ENCODE measurements at regions not wholly inside any gene's neighbourhood (a gene's known extent, or its start where the extent isn't known, plus 50 kb on each side); places are given as distances from the start of the nearest gene placed in this dataset.
A peak's percentile ranks its signal among the peaks of the same experiment; 100 is the strongest.
"Not testable (repeated sequence)": the region's sequence is repeated elsewhere in the genome, so short reads cannot be mapped to it uniquely, and the experiment has no call there.

- no peak for DNase-seq
These were observed 69.2 kb upstream of the DHX40 start for GRCh38 chr17:59496178-59496577.

GRCh38 chr17:59498530-59499307 is 66.7 kb upstream of the DHX40 start:
- DNase-seq: peak; percentile 45

GRCh38 chr17:59500086-59500655 is 65.2 kb upstream of the DHX40 start:
- DNase-seq: not testable (repeated sequence)

- no peak for DNase-seq
These were observed 63.7 kb upstream of the DHX40 start for GRCh38 chr17:59501690-59502089.

- no peak for DNase-seq
These were observed 62.6 kb upstream of the DHX40 start for GRCh38 chr17:59502800-59503199.

- no peak for DNase-seq
These were observed 61.9 kb upstream of the DHX40 start for GRCh38 chr17:59503500-59503899.

GRCh38 chr17:59504821-59505220 is 60.6 kb upstream of the DHX40 start:
- DNase-seq: no peak

- DNase-seq: no peak
These were observed 59.7 kb upstream of the DHX40 start for GRCh38 chr17:59505610-59506276.

GRCh38 chr17:59506894-59507726 is 58.3 kb upstream of the DHX40 start:
- peak; percentile 63 for DNase-seq

GRCh38 chr17:59508999-59509625 is 56.3 kb upstream of the DHX40 start:
- no peak for DNase-seq

- no peak for DNase-seq
These were observed 54.8 kb upstream of the DHX40 start for GRCh38 chr17:59510611-59511010.

GRCh38 chr17:59511726-59512125 is 53.7 kb upstream of the DHX40 start:
- no peak for DNase-seq

GRCh38 chr17:59512844-59513385 is 52.5 kb upstream of the DHX40 start:
- no peak for DNase-seq

- peak; percentile 53 for DNase-seq
These were observed 51.2 kb upstream of the DHX40 start for GRCh38 chr17:59513934-59514841.
